DOHH2 (cell line): ENCODE measurements at regions not wholly inside any gene's neighbourhood (a gene's known extent, or its start where the extent isn't known, plus 50 kb on each side); places are given as distances from the start of the nearest gene placed in this dataset.

Experiments used
- H3F3A ChIP-seq: fragments of 200-600 bp; sonication (generic), shearing (Covaris generic); 2 replicates; pipeline ENCODE4 v1.6.0; 2016; ENCODE audit warnings: antibody characterized with exemption, mild to moderate bottlenecking; ENCODE audit not compliant: control insufficient read depth, insufficient read depth
- H3K27ac ChIP-seq: fragments of 200-600 bp; sonication (generic); 2 replicates; pipeline ENCODE4 v1.5.1; 2014; ENCODE audit warnings: low read depth, mild to moderate bottlenecking, low read length, moderate library complexity
- H3K27me3 ChIP-seq: fragments of 200-600 bp; sonication (generic); 2 replicates; pipeline ENCODE4 v1.6.1; 2014; ENCODE audit warnings: mild to moderate bottlenecking, low read length, mixed read lengths; ENCODE audit not compliant: control insufficient read depth
- H3K36me3 ChIP-seq: fragments of 200-600 bp; sonication (generic); 2 replicates; pipeline ENCODE4 v1.6.1; 2014; ENCODE audit warnings: mild to moderate bottlenecking, low read length, moderate library complexity, mixed read lengths; ENCODE audit not compliant: control insufficient read depth
- H3K4me1 ChIP-seq: fragments of 200-600 bp; sonication (generic); 2 replicates; pipeline ENCODE4 v1.6.1; 2014; ENCODE audit warnings: mild to moderate bottlenecking, low read length, mixed read lengths; ENCODE audit not compliant: control insufficient read depth
- H3K4me2 ChIP-seq: fragments of 200-600 bp; sonication (generic); 2 replicates; pipeline ENCODE4 v1.6.0; 2014; ENCODE audit warnings: mild to moderate bottlenecking, low read length, moderate library complexity
- H3K4me3 ChIP-seq: fragments of 200-600 bp; sonication (generic); 2 replicates; pipeline ENCODE4 v1.5.1; 2014; ENCODE audit warnings: mild to moderate bottlenecking, low read length, mixed read lengths
- H3K79me2 ChIP-seq: fragments of 200-600 bp; sonication (generic); 2 replicates; pipeline ENCODE4 v1.6.1; 2014; ENCODE audit warnings: mild to moderate bottlenecking, low read length, mixed read lengths; ENCODE audit not compliant: control insufficient read depth
- H3K9me2 ChIP-seq: fragments of 200-600 bp; sonication (generic); replicated peaks from 2 replicates; pipeline ENCODE4 v1.6.1; 2014; ENCODE audit warnings: mild to moderate bottlenecking, low read length, mixed read lengths; ENCODE audit not compliant: control insufficient read depth
- H3K9me3 ChIP-seq: fragments of 200-600 bp; sonication (generic); 2 replicates; pipeline ENCODE4 v1.6.1; 2014; ENCODE audit warnings: antibody characterized with exemption, low read length, mixed read lengths; ENCODE audit not compliant: control insufficient read depth, insufficient read depth
- H4K20me1 ChIP-seq: fragments of 200-600 bp; sonication (generic); 2 replicates; pipeline ENCODE4 v1.6.0; 2014; ENCODE audit warnings: low read depth, mild to moderate bottlenecking, antibody characterized with exemption, low read length, moderate library complexity; ENCODE audit not compliant: control insufficient read depth, insufficient read depth
- CTCF ChIP-seq: fragments of 200-600 bp; sonication (generic); IDR thresholded peaks from one replicate; pipeline ENCODE4 v1.5.1; 2014; ENCODE audit warnings: antibody characterized with exemption, mild to moderate bottlenecking, low read depth, low read length; ENCODE audit not compliant: poor library complexity, severe bottlenecking
- EZH2phosphoT487 ChIP-seq: fragments of 200-600 bp; sonication (generic); IDR thresholded peaks from 2 replicates; pipeline ENCODE4 v1.6.1; 2017; ENCODE audit warnings: borderline replicate concordance, mild to moderate bottlenecking, antibody characterized with exemption, low read length, moderate library complexity, mixed read lengths

GRCh38 chr10:59055045-59055444, 121.4 kb upstream of the PHYHIPL start:
- Histone ChIP-seq H3K9me3 (peaks cover 13% of the 10 kb centered on the region; the same call in 1 of the 2 replicates), H3K36me3 (no peaks in the 10 kb centered on the region), H3K27me3 (no peaks in the 10 kb centered on the region), H3K79me2 (no peaks in the 10 kb centered on the region), H3K9me2 (no peaks in the 10 kb centered on the region), H3K4me3 (no peak overlapping the region), H3K27ac (no peak overlapping the region), H3F3A (no peaks in the 10 kb centered on the region), H4K20me1 (no peaks in the 10 kb centered on the region), H3K4me2 (no peak overlapping the region), H3K4me1 (no peaks in the 10 kb centered on the region)
- TF ChIP-seq CTCF: no peak
- no peak for TF ChIP-seq EZH2phosphoT487

- TF ChIP-seq EZH2phosphoT487 (no peak), CTCF (no peak)
- Histone ChIP-seq H3K4me3 (no peak overlapping the region), H3K4me1 (peaks cover 9% of the 10 kb centered on the region)
These were observed 119.1 kb upstream of the PHYHIPL start for GRCh38 chr10:59057345-59057744.

GRCh38 chr10:59060852-59061251, 115.6 kb upstream of the PHYHIPL start:
- no peak for TF ChIP-seq EZH2phosphoT487
- no peak for TF ChIP-seq CTCF
- no peak overlapping the region for H3K4me2 ChIP-seq

More at GRCh38 chr10:59057345-59057744, 119.1 kb upstream of the PHYHIPL start:
- no peak overlapping the region for H3K4me2 ChIP-seq
- H3K36me3 ChIP-seq: no peaks in the 10 kb centered on the region
- H3K27ac ChIP-seq: no peak overlapping the region
- H3F3A ChIP-seq: no peaks in the 10 kb centered on the region
- peaks cover 5% of the 10 kb centered on the region; the same call in 1 of the 2 replicates for H3K9me3 ChIP-seq
- H3K9me2 ChIP-seq: no peaks in the 10 kb centered on the region
- H4K20me1 ChIP-seq: no peaks in the 10 kb centered on the region
- no peaks in the 10 kb centered on the region for H3K27me3 ChIP-seq
- no peaks in the 10 kb centered on the region for H3K79me2 ChIP-seq

GRCh38 chr10:59063491-59063890, 113.0 kb upstream of the PHYHIPL start:
- no peaks in the 10 kb centered on the region for H3K36me3 ChIP-seq
- H3K4me3 ChIP-seq: no peak overlapping the region
- H3K9me2 ChIP-seq: no peaks in the 10 kb centered on the region
- H3F3A ChIP-seq: no peaks in the 10 kb centered on the region
- no peaks in the 10 kb centered on the region for H3K27me3 ChIP-seq
- no peaks in the 10 kb centered on the region; the same call in 1 of the 2 replicates for H3K9me3 ChIP-seq
- H3K27ac ChIP-seq: no peak overlapping the region
- no peak overlapping the region for H3K4me2 ChIP-seq
- H3K4me1 ChIP-seq: peaks cover 9% of the 10 kb centered on the region
- TF ChIP-seq CTCF: no peak
- no peak for TF ChIP-seq EZH2phosphoT487
- no peaks in the 10 kb centered on the region for H3K79me2 ChIP-seq
- no peaks in the 10 kb centered on the region for H4K20me1 ChIP-seq

More at GRCh38 chr10:59060852-59061251, 115.6 kb upstream of the PHYHIPL start:
- Histone ChIP-seq H3K9me2 (no peaks in the 10 kb centered on the region), H3K4me3 (no peak overlapping the region), H4K20me1 (no peaks in the 10 kb centered on the region), H3F3A (no peaks in the 10 kb centered on the region), H3K36me3 (no peaks in the 10 kb centered on the region), H3K9me3 (no peaks in the 10 kb centered on the region; the same call in 1 of the 2 replicates), H3K27me3 (no peaks in the 10 kb centered on the region), H3K79me2 (no peaks in the 10 kb centered on the region), H3K4me1 (peaks cover 9% of the 10 kb centered on the region), H3K27ac (no peak overlapping the region)
